ENCODE measurements at regions not wholly inside any gene's neighbourhood (a gene's known extent, or its start where the extent isn't known, plus 50 kb on each side); places are given as distances from the start of the nearest gene placed in this dataset.
A peak's percentile ranks its signal among the peaks of the same experiment; 100 is the strongest.
"Not testable (repeated sequence)": the region's sequence is repeated elsewhere in the genome, so short reads cannot be mapped to it uniquely, and the experiment has no call there.

- DNase-seq (ENCODE audit: low spot score), result no peak
Observed at GRCh38 chr14:95818581-95818980, 58.1 kb upstream of the TUNAR start.

- no peak for DNase-seq (ENCODE audit: low spot score)
Observed at GRCh38 chr14:95817271-95817670, 59.4 kb upstream of the TUNAR start.

DNA sequence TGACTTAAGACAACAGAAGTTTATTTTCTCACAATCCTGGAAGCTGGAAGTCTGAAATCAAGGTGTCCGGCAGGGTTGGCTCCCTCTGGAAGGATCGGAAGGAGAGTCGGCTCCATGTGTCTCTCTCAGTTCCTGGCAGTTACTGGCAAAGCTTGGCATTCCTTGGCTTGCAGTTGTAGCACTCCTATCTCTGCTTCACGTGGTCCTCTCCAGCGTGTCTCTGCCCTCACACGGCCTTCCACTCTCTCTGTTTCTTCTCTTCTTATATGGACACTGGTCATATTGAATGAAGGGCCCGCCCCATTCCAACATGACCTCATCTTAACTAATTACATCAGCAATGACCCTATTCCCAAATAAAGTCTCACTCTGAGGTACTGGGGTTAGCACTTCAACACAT, 60.1 kb upstream of the TUNAR start:
- no peak for DNase-seq (ENCODE audit: low spot score)

- DNase-seq (ENCODE audit: low spot score), result no peak
Observed at GRCh38 chr14:95815226-95815690, 61.4 kb upstream of the TUNAR start.

DNA sequence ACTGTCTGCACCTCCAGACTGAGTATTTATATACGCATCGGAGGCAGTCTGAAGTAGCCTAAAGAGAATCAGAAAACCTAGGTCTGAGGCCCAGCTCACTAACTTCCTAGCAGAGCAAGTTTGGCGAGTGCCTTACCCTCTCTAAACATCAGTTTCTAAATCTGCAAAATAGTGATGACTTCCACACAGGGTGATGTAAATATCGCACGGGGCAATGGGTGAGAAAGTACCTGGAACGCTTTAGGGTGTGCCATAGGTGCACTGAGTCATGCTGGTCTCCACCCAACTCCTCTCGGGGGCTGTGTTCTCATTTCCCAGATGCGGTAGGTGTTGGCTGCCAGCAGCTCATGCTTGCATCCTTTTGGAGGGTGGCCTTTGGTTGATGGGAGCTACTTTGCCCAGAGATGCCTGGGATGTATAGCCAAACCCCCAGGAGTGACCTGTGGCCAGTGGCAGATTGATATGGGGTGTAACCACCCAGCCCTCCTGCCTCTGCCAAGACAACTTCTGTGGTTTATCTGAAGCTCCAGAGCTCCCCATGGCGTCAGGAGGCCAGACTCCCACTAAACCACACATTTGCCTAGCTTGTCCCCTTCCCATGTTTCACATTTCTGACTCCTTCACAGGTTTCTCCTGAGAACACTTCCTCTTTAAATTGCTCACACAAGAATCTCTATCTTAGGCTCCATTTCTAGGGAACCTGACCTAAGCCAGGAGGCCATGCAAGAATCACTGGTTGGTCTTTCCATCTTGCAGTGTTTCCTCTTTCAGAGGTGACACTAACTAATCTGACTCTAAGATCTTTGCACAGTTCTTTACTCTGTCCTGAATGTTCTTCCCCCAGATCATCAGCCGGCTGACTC, 62.0 kb upstream of the TUNAR start:
- no peak for DNase-seq (ENCODE audit: low spot score)

- DNase-seq (ENCODE audit: low spot score), result no peak
Observed at GRCh38 chr14:95811813-95812212, 64.8 kb upstream of the TUNAR start.

- no peak for DNase-seq (ENCODE audit: low spot score)
Observed at GRCh38 chr14:95808371-95808770, 68.3 kb upstream of the TUNAR start.

DNA sequence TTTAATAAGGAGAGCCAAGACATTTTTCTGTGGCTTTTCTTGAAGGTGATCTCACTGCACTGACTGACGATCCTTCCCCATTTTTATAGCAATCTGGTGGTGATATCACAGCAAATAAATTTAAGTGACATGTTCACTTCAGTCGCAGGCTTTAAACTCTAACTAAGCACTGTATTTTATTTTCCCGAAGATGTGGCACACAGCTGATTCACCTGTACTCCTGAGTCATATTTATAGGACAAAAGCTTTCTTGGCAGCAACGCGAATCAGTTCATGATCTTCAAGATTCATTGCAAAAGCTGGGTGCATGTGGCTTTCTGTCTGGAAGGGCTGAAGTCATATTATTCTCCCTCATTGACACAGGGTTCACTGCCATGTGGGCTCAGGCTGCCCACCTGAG, 79.8 kb upstream of the TUNAR start:
- no peak for DNase-seq (ENCODE audit: low spot score)

- no peak for DNase-seq (ENCODE audit: low spot score)
Observed at GRCh38 chr14:95787941-95788340, 74.0 kb upstream of the TCL1A start.

DNA sequence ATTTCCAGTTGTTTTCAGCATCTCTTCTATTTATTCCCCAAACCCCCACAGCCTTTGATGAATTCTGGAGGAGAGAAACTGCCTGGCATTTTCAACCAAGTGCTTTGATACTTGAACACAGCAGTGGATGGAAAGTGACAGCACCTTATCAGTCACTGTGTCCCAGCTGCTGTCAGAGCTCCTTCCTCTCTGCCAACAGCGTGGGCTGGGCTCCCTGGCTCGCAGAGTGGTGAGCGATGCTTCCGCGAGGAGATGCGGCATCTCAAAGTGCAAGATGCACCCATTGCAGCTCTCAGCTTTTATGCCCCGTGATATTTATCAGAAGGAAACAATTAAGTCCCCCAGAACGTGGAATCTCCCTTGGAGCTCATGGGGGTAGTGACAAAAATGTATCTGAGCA, 72.6 kb upstream of the TCL1A start:
- DNase-seq (ENCODE audit: low spot score), result no peak

- peak; percentile 73 for DNase-seq (ENCODE audit: low spot score)
Observed at GRCh38 chr14:95784137-95784536, 70.2 kb upstream of the TCL1A start.

DNA sequence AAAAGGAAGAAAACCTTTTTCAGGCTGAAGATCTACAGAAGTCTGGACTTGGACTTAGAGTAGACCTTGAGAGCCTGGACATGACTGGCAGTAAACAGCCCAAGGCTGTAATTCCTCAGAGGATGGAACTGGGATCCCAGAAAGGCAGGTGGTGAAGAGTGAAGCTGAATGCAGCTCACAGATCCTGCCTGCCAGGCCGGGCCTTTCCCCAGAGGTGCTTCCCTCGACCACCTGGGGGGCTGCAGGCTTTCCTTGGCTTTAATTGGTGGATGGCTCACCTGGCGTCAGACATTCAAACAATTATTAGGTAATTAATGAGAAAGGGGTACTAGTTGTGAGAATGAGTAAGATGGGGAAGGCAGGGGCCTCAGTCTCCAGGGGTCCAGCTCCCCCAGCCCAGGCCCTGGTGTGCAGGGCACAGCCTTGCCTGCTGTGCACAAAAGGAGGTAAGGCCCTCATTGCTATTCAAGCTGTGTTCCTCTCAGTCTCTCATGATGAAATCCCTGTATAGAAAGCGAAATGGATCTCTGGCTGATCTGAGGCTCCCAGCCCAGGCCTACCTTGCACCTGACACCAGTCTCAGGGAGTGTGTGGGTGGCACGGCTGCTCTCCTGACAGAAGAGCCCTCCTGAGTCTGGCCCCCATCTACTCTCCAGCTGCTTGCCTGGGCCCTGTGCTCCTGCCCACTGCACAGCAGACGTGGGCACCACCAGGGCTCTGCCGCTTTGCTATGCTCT, 63.0 kb upstream of the TCL1A start:
- no peak for DNase-seq (ENCODE audit: low spot score)

DNA sequence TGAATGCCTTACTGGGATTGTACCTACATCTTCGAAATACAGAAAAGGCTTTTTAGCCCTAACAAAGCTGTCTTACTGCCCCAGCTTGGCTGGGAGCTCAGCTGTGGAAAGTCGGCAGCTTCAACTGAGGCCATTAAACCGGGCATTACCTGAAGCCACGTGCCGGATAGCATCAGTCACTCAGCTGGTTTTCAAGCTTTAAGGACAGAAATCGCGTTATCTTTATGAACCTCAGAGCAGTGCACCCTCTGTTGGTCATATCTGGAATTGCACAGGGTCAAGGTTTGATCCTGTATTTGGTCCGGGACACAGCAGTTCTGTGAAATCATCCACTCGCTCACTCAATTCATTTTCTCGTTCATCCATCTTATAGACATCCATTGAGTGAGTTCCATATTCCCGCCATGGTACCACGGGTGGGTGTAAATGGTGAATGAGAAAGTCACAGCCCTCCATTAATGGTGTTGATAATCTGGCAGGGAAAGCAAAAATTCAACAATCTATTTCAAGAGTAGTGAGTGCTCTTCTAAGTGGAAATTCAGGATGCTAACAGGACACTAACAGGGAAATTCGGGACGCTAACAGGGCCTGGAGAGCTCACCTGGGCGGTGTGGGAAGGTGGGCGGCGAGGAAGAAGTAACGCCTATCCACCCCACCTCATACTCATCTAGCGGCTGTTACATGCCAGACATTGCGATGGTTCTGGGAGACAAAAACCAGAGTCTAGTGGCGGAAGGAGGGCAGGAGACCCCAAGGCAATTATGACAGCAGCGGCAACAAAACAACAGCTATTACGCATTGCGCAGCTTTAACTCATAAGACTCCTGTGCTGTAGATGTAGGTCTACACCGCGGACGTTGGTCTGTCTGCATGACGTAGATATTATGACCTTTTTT, 60.6 kb upstream of the TCL1A start:
- DNase-seq (ENCODE audit: low spot score), result peak; percentile 75

DNA sequence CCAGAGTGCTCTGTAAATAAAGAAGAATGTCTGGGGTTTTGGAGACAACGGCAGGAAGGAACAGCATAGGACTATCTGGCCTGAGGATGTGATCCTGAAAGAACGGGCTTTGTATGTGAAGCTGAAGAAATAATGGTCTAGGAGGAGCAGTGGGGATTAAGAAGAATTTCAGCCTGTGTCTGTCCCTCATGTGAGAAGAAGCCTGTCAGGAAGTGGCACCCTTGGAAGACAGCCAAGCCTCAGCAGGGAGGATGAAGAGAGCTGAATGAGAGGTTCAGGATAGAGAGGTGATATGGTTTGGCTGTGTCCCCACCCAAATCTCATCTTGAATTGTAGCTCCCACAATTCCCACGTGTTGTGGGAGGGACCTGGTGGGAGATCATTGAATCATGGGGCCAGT, 56.9 kb upstream of the TCL1A start:
- DNase-seq (ENCODE audit: low spot score), result no peak

- DNase-seq (ENCODE audit: low spot score), result no peak
Observed at GRCh38 chr14:95769976-95770375, 56.1 kb upstream of the TCL1A start.

- not testable (repeated sequence) for DNase-seq (ENCODE audit: low spot score)
Observed at GRCh38 chr14:95769431-95769830, 55.5 kb upstream of the TCL1A start.

DNA sequence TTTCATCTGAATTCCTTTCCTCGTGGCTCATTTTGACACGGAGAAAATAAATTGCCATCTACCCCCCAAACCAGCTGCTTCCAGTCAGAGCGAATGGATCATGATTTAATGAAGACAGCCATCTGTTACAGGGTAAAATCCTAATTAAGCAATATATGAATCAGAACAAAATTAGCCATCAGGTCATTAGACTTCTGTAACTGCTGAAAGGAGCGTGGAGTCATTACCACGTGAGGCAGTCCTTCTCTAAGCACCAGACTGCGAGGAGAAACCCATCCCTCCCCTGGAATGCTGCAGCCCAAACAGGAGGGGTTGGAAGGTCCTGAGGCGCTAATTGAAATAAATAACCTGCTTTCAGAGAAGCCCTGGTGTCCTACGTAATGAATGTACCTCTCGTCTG, 51.1 kb upstream of the TCL1A start:
- no peak for DNase-seq (ENCODE audit: low spot score)

DNA sequence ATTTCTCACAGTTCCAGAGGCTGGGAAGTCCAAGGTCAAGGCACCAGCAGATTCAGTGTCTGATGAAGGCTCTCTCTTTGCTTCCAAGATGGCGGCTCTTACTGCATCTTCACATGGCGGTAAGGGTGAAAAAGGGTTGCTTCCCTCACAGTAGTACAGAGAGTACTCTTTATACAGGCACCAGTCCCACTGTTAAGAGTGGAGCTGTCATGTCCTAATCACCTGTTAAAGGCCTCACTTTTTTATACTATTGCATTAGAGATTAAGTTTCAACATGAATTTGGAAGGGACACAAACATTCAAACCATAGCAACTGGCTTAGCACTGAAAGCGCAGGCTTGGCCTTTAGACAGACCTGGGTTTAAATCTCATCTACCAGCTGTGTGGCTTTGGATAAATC, 50.0 kb upstream of the TCL1A start:
- DNase-seq (ENCODE audit: low spot score), result no peak

All from iPS-NIHi11 (cell line).